HG02885 (cell line): ENCODE measurements at regions not wholly inside any gene's neighbourhood (a gene's known extent, or its start where the extent isn't known, plus 50 kb on each side); places are given as distances from the start of the nearest gene placed in this dataset.
"Not testable (repeated sequence)": the region's sequence is repeated elsewhere in the genome, so short reads cannot be mapped to it uniquely, and the experiment has no call there.

ENCODE experiments used
- ATAC-seq: cut with Tn5 transposase; IDR thresholded peaks from one replicate; pipeline ENCODE4 v1.9.1; 2021; ENCODE audit warnings: mild to moderate bottlenecking; ENCODE audit not compliant: unreplicated experiment, poor library complexity

DNA sequence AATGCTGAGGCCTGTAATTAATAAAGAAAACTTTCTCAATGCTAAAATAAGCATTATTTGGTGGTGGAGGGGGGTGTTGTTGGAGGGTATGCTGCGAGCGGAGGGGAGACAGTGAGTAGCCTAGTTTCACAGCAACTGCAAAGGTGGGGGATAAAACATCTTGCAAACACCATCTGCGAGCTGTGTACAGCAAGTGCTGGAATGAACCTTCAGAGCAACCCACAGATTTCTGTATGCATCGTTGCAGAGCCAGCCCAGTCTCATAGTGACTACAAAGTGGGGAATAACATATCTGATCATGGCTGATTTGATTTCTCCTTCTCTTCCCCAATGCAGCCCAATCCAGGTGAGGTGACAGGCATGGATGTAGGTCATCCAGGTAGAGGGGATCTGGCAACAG lies 80.7 kb upstream of the COG2 start:
- ATAC-seq, result no peak

DNA sequence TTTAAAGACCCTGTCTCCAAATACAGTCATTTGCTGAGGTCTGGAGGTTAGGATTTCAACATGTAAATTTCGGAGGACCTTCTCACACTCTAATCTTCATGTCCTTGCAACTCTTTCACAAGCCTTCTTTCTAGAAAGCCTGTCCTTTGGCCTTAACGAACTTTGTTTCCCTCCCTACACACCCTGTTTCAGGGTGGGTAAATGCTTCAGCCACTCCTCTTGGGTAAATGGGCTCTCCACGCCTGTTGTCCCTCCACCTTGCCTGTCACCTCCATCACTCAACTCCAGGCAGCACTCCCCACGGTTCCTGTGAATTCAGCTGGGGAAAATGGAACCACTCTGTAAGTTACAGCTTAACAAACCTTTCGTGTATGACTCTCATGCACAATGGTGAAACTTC lies 84.0 kb upstream of the COG2 start:
- no peak for ATAC-seq

DNA sequence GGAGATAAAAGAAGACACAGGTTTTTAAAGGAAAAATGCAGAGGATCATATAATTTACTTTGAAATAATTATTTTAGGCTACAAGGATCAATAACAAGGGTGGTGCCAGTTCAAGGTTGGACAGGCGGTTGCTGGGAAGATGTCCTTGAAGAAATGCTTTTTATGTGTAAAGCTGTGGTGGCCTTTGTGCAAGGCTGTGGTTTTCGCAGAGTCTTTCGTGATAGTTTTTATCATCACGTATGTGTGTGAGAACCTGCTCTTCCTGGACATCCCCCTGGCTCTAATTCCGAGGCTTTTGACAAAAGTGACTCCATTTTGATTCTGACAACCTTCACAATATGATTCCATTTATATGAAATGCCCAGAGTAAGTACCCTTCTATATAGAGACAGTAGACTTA lies 85.8 kb upstream of the COG2 start:
- ATAC-seq, result no peak

DNA sequence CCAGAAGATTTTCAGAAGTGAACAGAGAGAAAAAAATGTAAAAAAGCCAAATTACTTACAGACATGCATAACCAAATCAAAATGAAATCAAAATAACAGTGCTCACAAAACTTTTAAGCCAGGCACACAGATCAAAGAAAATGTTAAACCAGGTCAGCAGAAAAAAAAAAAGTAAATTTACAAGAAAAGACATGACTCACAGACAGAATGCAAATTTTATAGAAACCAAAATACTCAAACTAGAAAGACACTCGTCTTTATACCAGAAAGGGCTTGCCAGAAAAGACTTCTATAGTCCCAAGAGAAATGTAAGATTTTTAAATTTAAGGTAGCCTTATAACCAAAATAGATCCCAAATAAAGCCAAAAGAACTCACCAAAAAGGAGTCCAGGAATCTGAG lies 86.5 kb upstream of the COG2 start:
- no peak for ATAC-seq

DNA sequence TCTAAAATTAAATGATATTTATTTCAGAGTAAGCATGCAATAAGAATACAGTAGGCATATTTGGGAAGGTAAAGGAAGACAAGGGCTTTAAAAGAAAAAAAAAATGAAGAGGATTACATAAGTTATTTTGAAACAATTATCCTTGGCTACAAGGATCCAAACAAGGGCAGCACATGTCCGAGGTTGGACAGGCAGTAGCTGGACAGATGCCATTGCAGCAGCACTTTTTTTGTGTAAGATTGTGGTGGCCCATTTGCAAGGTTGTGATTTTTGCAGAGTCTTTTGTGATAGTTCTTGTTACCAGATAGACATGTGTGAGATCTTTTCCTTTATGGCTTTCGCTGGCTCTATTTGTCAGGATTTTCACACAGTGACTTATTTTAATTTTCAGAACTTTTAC lies 89.4 kb upstream of the COG2 start:
- no peak for ATAC-seq

DNA sequence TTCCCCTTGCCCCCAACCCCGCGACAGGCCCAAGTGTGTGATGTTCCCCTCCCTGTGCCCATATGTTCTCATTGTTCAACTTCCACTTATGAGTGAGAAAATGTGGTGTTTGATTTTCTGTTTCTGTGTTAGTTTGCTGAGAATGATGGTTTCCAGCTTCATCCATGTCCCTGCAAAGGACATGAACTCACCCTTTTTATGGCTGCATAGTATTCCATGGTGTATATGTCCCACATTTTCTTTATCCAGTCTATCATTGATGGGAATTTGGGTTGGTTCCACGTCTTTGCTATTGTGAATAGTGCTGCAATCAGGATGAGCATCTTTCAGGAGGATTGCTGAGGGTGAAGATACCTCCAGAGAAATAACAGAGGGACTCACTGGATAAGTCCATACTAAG lies 91.3 kb upstream of the COG2 start:
- not testable (repeated sequence) for ATAC-seq

DNA sequence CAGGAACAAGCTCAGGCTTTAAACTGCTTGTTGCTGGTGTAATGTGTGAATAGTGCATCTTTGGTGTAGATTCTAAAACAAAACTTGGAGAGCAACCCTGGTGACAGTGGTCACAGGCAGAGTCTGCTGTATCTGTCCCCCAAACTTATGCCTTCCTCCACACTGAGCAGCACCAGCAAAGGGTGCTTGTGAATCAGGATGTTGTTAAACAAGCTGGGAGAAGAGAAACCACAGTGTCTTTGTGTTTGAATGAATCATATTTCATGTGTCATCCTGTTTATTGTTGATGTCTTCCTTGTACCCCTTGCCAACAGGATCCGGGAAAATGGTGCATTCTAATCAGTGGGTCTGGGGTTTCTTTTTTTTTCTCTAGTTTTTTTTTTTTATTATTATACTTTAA lies 91.9 kb upstream of the COG2 start:
- no peak for ATAC-seq

DNA sequence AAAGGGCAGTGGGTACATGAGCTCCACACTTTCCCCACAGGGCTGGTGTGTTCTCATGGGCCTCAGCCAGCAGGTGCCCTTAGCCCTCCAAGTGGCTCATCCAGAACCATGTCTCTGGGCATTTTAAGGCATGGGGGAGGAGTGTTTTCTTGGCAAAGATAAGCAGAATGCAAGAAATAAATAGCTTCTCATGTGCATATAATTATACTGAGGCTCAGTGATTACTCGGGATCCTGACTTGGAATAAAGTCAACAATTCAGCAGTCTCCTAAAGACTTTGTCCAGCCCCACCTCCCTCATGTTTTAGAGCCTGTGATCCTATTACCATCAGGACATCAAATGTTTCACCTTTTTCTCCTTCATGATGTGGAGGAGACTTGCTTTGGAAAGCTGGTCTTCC lies 92.7 kb upstream of the COG2 start:
- no peak for ATAC-seq

DNA sequence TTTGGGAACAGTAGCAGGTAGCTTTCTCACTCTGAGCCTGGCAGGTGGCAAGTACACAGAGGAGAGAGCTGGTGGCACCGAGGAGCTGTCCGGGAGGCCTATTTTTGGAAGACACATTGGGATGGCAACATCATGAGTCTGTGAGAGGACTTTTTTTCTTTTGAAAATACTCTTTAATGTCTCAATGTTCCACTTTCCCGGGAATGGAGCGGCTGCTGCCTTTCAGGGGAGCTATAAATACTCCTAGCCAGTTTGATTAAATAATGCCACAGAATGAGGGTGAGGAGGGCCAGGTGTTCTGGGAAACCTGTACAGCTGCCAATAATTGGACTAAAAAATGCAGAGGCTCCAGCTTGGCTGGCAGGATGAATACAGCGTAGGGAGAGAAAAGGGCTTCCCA lies 93.3 kb upstream of the COG2 start:
- no peak for ATAC-seq

DNA sequence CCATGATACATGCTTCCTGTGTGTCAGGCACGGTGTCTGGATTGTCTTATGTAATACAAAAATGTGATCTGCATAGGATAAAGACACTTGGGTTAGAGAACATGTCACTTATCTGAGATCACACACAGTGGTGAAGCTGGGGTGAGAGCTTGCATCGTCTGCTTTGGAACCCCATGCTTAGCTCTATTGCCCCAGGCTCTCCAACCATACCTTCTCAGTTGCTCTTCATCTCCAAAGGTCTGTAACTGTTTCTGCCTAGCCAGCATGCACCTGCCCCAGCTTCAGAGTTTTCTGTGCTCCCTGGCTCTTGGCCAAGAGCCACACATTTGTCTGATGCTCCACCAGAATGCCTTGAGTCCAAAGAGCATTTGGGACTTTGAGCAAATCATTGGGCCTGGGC lies 93.9 kb upstream of the COG2 start:
- no peak for ATAC-seq

DNA sequence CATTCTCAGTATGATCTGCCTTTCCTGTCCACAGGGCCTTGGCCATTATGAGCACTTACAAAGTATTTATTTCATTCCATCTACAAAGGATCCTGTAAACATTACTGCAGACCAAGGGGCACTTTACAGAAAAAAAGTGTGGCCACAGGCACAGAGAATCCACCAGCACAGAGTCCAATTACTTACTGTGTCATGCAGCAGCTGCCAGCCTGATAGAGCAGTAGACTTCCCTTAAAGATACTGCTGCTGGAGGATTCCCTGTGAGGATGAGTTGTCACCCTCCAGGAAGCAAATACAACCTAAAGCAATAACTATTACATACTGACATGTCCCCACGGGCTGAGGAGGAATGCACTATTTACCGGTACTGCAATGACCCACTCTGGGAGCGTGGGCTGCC lies 97.1 kb upstream of the COG2 start:
- ATAC-seq, result no peak

DNA sequence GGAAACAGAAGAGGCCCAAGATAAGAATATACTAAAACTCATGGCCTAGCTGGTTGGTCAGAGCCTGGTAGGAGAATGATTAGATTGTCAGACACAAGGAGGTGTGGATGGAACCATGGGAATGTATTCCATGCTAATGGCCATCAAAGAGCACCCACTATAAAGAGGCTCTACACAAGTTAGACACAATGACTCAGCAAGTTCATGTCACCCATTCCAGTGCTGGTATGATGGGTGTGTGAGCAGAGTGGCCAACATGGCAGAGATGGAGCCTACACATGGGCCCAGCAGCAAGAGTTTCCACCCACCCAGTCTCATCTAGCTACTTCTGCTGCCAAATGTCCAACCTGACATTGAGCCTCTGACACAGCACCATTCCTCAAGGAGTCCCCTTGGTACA lies 97.5 kb upstream of the COG2 start:
- no peak for ATAC-seq

DNA sequence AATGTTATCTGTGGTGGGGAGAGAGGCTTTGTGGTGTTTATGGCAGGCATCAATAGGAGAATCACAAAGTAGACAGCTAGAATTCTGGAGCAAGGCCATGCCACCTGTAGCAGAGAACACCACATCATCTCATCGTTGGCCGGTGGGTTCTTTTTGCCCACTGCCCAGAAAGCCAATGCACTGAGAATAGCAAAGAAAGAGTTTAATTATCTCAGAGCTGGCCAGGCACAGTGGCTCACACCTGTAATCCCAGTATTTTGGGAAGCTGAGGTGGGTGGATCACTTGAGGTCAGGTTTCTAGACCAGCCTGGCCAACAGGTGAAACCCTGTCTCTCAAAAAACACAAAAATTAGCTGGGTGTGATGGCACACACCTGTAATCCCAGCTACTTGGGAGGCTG lies 99.2 kb upstream of the COG2 start:
- no peak for ATAC-seq

DNA sequence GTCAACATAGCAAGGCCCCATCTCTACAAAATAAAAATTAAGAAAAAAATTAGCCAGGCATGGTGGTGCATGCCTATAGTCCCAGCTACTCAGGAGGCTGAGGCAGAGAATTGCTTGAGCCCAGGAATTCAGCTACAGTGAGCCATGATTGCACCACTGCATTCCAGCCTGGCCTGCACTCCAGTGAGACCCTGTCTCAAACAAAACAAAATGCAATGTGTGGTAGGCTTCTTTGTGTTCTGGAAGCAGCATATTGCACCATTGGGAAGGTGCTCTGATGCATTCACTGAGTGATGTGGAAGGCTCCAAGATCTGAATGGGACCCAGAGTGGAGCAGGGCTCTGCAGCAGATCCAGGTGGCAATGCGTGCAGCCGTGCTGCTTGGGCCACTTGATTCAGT lies 99.6 kb upstream of the COG2 start:
- no peak for ATAC-seq

DNA sequence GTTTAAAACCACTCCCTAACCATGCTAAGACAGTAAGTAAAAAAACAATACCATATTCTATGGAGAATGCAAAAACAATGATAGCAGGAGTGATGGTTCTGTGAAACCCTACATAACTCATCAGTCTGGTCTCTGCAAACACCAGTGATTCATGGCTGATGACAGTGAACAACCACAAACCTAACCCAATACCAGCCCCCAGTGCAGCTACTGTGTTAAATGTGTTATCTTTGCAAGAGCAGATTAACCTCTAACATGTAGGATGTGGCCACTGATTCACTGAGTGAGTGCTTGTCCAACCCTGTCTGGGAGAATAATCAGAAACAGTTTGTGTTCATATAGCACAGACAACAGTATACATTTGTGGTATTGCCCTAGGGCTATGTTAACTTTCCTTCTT lies 100.2 kb upstream of the COG2 start:
- no peak for ATAC-seq

DNA sequence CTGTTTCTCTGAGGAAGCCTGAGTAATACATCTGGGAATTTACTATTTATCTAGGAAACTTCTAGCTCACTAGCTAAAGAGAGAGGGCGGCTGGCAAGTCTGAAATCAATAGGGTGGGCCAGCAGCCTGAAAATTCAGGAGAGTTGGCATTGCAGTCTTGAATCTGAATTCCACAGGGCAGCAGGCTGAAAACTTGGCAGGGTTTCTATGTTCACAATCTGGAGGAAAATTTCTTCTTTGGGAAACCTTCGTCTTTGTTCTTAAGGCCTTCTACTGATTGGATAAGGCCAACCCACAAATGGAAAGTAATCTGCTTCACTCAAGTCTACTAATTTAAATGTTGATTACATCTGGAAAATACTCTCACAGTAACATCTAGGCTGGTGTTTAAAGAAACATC lies 101.0 kb upstream of the COG2 start:
- no peak for ATAC-seq

DNA sequence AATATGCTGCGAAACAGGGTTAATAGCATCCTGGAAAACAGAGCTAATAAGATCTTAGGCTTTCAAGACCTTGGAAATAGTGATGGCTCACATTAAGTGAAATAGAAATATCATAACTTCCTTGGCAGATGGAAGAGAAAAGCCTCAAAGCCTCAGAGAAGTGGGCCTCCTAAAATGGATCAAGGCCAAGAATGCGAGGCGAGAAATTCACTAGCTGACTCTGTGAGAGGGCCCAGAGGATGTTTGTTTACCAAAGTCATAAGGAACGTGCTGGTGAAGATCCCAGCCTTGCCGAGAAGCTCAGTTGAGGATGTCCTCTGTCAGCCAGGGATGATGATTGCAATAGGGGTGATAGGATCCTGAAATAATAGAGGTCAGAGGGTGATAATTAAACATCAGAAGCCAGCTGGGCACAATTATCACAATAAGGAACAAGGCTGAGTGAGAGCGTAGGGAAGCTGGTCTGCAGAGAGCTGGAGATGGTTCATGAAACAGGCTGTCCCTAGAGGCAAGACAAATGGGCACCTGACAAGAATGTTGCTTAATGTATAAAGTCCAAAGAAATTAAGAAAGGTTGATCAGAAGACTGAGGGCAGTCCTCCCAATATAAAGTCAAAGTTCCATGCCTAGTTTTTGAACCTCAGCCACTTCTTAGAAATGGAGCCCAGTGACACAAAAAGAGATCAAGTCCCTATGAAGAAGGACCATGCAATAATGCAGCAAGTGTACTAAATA lies 101.7 kb upstream of the COG2 start:
- ATAC-seq, result no peak

DNA sequence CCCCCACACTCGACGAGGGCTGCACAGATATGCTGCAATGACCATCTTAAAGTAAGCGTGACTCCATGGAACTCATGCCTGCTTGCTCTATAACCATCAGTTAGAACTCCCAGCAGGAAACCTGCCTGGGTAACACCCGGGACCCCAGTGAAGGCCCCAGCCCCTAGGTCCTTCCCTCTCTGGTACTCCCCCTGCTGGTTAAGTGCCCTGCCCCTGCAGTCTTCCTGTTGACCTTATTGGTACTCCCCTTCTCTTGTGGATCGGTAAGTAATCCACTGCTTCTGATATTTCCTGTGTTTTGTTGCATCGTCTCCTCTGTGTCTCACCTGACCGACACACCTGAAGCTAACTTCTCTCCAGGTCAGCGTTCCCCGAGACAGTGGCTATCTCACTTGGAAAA lies 104.8 kb upstream of the COG2 start:
- no peak for ATAC-seq

DNA sequence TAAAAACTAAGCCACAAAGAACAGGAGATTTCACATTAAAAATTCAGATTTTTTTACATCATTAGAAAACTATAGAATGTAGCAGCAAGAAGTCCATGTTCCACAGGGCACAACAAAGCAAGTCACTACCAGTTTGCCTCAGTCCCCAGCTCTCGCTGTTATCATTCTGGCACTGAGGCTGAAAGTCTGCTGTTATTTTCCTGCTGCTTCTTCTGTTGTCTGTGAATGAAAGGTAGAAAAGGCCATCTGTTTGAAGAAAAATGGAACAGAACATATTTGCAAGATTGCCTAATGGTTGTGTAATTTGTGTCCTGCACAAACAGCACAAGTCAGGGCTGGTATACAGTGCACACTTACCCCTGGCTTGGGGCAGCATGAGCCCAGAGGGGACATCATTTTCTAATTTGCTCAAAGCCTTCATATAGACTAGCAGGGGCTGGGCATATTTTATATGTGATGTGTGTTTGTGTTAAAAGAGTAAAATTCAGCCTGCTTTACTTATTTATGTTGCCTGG lies 105.6 kb upstream of the COG2 start:
- ATAC-seq, result no peak

DNA sequence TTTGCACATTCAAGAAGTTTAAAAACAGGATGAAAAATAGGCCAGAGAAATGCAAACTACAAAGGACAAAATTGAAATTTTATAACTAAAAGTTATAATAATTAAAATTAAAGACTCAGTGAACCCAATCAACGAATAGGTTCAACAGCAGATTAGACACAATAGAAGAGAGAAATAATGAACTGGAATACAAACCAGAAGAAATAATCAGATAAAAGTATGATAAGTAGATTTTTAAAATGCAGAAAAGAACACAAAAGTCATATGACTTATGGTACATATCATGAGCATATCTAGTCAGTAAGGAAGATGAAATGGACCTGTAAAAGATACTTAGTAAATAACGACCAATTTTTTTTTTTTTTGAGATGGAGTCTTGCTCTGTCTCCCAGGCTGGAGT lies 108.1 kb upstream of the COG2 start:
- no peak for ATAC-seq

DNA sequence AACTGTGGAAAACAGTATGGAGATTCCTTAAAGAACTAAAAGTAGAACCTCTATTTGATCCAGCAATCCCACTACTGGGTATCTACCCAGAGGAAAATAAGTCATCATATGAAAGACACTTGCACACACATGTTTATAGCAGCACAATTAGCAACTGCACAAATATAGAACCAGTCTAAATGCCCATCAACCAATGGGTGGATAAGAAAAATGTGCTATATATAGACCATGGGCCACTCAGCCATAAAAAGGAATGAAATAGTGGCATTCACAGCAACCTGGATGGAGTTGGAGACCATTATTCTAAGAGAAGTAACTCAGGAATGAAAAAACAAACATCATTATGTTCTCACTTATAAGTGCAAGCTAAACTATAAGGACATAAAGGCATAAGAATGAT lies 105.0 kb upstream of the PGBD5 start:
- no peak for ATAC-seq

DNA sequence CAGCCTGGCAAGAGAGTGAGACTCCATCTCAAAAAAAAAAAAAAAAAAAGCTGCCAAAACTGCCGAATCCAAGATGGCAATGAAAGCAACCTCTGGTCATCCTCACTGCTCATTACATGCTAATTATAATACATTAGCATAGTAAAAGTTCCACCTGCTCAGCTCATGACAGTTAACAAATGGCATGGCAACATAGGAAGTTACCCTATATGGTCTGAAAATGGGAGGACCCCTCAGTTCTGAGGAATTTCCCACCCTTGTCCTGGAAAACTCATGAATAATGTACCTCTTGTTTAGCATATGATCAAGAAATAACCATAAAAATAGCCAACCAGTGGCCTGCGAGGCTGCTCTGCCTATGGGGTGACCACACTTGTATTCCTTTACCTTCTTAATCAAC lies 93.1 kb upstream of the PGBD5 start:
- ATAC-seq, result no peak

DNA sequence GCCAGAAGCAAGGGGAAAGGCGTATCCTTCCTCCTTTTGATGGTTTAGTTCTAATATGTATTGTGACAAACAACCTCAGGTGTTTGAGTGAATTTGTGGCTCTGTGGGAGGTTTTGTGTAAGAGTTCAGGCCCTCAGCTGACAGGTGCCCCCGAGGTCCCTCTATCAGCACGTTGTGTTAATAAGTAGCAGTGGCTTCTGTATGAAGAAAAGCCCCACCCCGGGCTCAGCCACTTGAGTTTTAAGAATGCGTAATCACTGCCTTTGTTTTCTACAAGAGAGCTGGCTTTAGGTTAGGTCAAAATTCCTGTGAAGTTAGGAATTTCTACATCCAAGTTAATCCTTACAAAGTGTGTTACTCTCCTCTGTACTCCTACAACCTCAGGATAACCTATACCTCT lies 92.4 kb upstream of the PGBD5 start:
- no peak for ATAC-seq
